ENCODE measurements at regions not wholly inside any gene's neighbourhood (a gene's known extent, or its start where the extent isn't known, plus 50 kb on each side); places are given as distances from the start of the nearest gene placed in this dataset.
A peak's percentile ranks its signal among the peaks of the same experiment; 100 is the strongest.

DNA sequence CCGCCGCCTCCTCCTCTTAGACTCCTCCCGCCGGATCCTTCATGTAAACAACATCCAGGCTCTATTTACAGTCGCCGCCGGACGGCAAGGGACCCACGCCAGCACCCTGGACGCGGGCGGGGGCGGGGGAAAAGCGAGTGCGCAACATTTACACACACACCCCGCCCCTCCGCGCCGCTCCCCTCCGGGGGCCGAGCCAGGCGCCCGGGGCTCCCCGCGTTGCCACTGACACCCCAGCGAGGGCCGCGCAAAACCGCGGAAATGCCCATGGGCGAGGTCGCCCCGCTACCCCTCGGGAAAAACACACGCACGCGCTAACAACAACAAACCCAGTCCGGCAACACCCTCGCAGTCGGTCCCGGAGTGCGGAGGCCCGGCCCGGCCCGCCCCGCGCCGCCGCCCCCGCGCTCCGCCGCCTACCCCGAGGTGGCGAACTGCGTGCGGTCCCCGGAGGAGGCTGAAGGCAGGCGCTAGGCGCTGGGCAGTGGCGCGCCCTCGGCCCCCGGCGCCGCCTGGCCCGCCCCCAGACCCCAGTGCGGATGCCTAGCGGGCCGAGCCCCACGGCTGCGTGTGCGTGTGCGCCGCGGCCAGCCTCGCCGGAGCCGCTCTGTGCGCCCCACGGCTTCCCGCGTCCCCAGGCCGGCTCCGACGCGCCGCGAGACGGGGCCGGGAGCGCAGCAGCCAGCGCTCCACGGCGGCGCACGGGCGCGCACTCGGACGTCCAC, 81.1 kb upstream of the AK4 start:
- no peaks in the 10 kb centered on the region for H4K20me1 ChIP-seq (ENCODE audit: insufficient read depth)
- H2AFZ ChIP-seq: peak overlapping the region; percentile 86
- H3K4me3 ChIP-seq: peak overlapping the region; percentile 79
- no peak for TF ChIP-seq CTCF (conservative IDR thresholded peaks at IDR 0.05)
- TF ChIP-seq EZH2 (IDR thresholded peaks at IDR 0.05; ENCODE audit: low read depth): no peak
- CTCF ChIA-PET: interaction anchor here (0.9 kb wide), 1 partner anchor 392 kb away, joined by 3 read pairs; no protein-coding TSS in a partner anchor
- H3K79me2 ChIP-seq (ENCODE audit: low read depth): no peaks in the 10 kb centered on the region
- H3K27me3 ChIP-seq (ENCODE audit: insufficient read depth, low read depth): no peaks in the 10 kb centered on the region
- intact Hi-C loops (cut with micrococcal nuclease; ENCODE audit: unreplicated experiment): loop anchor here (2.0 to 10.0 kb wide), 6 partner anchors 80 to 888 kb away; partner anchors contain the start of genes AK4 and RAVER2
- no TSS peak for BruUV-seq (replicated peaks)
- peaks cover 13% of the 10 kb centered on the region; the same call in 1 of the 2 replicates for H3K4me1 ChIP-seq (replicated peaks; ENCODE audit: insufficient read depth)
- H3K27ac ChIP-seq: no peak overlapping the region
- no peaks in the 10 kb centered on the region for H3K9me2 ChIP-seq (ENCODE audit: insufficient read depth)
- POLR2A ChIA-PET (ENCODE audit: unreplicated experiment): no interaction called here
- H3F3A ChIP-seq (ENCODE audit: insufficient read depth, low read depth): peaks cover 3% of the 10 kb centered on the region; the same call in 1 of the 2 replicates
- H3K4me2 ChIP-seq: peak overlapping the region; percentile 83
- DNase-seq: peak; percentile 62 to 74
- H3K9me3 ChIP-seq (ENCODE audit: insufficient read depth, low read depth): no peaks in the 10 kb centered on the region
- no peaks in the 10 kb centered on the region for H3K36me3 ChIP-seq (ENCODE audit: low read depth)

DNA sequence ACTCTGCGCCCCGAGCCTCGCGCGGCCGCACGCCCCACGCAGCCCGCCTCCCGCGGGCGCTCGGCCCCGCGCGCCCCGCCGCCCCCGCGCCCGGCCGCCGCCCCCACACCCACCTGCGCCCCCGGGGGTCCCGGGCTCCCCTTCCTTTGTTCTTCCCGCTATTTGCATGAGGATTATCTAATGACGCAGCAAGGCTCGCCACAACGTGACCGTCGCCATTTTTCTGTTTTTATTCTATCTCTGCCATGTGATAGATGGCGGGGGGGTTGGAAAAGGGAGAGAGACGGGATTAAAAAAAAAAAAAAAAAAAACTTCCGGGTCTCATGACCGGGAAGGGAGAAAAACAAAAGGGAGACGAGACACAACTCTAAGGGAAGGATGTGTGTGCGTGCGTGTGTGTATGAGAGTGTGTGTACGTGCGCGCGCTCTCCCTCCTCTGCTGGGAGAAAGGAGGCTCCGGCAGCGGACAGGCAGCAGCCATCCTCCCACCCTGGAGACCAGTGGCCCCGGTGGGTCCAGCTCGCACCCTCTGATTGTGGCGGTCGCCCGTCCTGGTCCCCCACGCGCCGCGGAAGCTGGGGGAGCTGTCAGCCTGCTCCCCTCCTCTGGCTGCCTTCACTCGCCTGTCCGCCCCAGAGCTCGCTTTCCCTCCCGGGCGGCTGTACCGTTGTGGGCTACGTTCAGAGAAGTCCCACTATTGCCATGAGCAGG, 80.4 kb upstream of the AK4 start:
- Histone ChIP-seq H3K36me3 (ENCODE audit: low read depth) (no peaks in the 10 kb centered on the region), H3K9me3 (ENCODE audit: insufficient read depth, low read depth) (no peaks in the 10 kb centered on the region), H3K79me2 (ENCODE audit: low read depth) (no peaks in the 10 kb centered on the region), H4K20me1 (ENCODE audit: insufficient read depth) (no peaks in the 10 kb centered on the region), H3K4me1 (replicated peaks; ENCODE audit: insufficient read depth) (peaks cover 13% of the 10 kb centered on the region; the same call in 1 of the 2 replicates), H3K27ac (peak overlapping the region; percentile 36; the same call in 1 of the 2 replicates), H3K4me2 (peak overlapping the region; percentile 96), H3K9me2 (ENCODE audit: insufficient read depth) (no peaks in the 10 kb centered on the region), H3F3A (ENCODE audit: insufficient read depth, low read depth) (peaks cover 3% of the 10 kb centered on the region; the same call in 1 of the 2 replicates), H2AFZ (peak overlapping the region; percentile 98), H3K4me3 (peak overlapping the region; percentile 79), H3K27me3 (ENCODE audit: insufficient read depth, low read depth) (no peaks in the 10 kb centered on the region)
- TF ChIP-seq EZH2 (IDR thresholded peaks at IDR 0.05; ENCODE audit: low read depth) (no peak), CTCF (conservative IDR thresholded peaks at IDR 0.05) (no peak)
- DNase-seq: peak; percentile 32 to 71
- TSS peak; percentile 83 for BruUV-seq (replicated peaks)
- intact Hi-C loops (cut with micrococcal nuclease; ENCODE audit: unreplicated experiment): loop anchor here (2.0 to 10.0 kb wide), 6 partner anchors 80 to 887 kb away; partner anchors contain the start of genes AK4 and RAVER2
- ChIA-PET POLR2A (ENCODE audit: unreplicated experiment) (no interaction called here), CTCF (no interaction called here)

DNA sequence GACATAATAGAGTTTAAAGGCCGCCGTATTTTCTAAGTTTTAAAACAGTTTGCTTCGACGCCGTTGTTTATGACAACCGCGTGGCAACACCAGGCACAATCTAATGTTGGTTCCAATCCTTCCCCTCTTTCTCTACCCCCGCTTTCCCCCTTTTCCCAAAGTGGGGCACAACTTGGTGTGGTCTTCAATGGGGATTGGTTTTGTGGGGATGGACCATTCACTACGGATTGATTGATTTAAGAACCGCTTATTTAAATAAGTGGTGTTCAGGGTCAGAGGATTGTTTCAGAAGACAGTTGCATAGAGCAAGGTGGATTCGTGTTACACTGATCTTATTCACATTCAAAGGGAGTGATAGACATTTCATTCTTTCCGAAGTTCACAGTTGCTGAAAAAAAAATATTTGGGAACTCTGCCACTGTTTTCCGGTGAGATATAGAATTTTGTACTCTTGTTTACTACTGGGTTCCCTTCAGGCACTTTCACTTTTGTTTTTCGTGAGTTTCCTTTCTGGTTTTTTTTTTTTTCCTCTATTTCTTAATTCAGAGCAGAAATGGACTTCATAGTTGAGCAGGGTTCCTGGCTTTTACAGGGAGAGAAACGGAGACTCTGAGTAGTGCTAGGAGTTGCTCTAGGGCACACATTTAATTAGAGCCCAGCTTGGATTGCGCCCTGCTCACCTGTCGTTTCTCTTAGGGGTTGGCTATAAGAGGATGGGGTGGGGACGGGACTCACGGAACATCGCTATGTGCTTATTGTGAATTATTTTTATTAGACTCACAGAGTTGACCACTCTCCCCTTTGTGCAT, 79.6 kb upstream of the AK4 start:
- H3K4me3 ChIP-seq: peak overlapping the region; percentile 79
- no peaks in the 10 kb centered on the region for H3K79me2 ChIP-seq (ENCODE audit: low read depth)
- H4K20me1 ChIP-seq (ENCODE audit: insufficient read depth): no peaks in the 10 kb centered on the region
- H3K4me1 ChIP-seq (replicated peaks; ENCODE audit: insufficient read depth): peaks cover 13% of the 10 kb centered on the region; the same call in 1 of the 2 replicates
- H3F3A ChIP-seq (ENCODE audit: insufficient read depth, low read depth): peaks cover 3% of the 10 kb centered on the region; the same call in 1 of the 2 replicates
- POLR2A ChIA-PET (ENCODE audit: unreplicated experiment): no interaction called here
- no peaks in the 10 kb centered on the region for H3K27me3 ChIP-seq (ENCODE audit: insufficient read depth, low read depth)
- BruUV-seq (replicated peaks): no TSS peak
- H3K27ac ChIP-seq: peak overlapping the region; percentile 36; the same call in 1 of the 2 replicates
- CTCF ChIA-PET: no interaction called here
- no peaks in the 10 kb centered on the region for H3K36me3 ChIP-seq (ENCODE audit: low read depth)
- peak overlapping the region; percentile 98 for H2AFZ ChIP-seq
- DNase-seq: no peak
- peak overlapping the region; percentile 96 for H3K4me2 ChIP-seq
- intact Hi-C loops (cut with micrococcal nuclease; ENCODE audit: unreplicated experiment): loop anchor here (5.0 to 10.0 kb wide), 5 partner anchors 79 to 886 kb away; partner anchors contain the start of genes AK4 and RAVER2
- no peaks in the 10 kb centered on the region for H3K9me2 ChIP-seq (ENCODE audit: insufficient read depth)
- H3K9me3 ChIP-seq (ENCODE audit: insufficient read depth, low read depth): no peaks in the 10 kb centered on the region
- TF ChIP-seq CTCF (conservative IDR thresholded peaks at IDR 0.05) (no peak), EZH2 (IDR thresholded peaks at IDR 0.05; ENCODE audit: low read depth) (no peak)

Measured in PC-9 (cell line).